Heart right ventricle (tissue), 16 donors: ENCODE measurements at regions not wholly inside any gene's neighbourhood (a gene's known extent, or its start where the extent isn't known, plus 50 kb on each side); places are given as distances from the start of the nearest gene placed in this dataset.

Source experiments
- ATAC-seq, 8 donors: fragments of 200-7000 bp; cut with Tn5 transposase; one replicate each; pipeline ENCODE4 v1.9.1; 2020; ENCODE audit warnings: mild to moderate bottlenecking in 8 of 8, moderate library complexity in 8 of 8, moderate number of reproducible peaks in 1 of 8
- DNase-seq, 2 donors: peaks; one replicate each; pipeline ENCODE4 v3.0.0-alpha.2; 2020
- H3K27ac ChIP-seq, 10 donors: fragments of 200-600 bp; sonication (generic) in 2 of 10; one replicate each; pipeline versions ENCODE4 v1.5.0 to v1.8.0; 2020 to 2022; ENCODE audit warnings: mild to moderate bottlenecking in 3 of 10
- H3K27me3 ChIP-seq, 7 donors: fragments of 200-600 bp; one replicate each; pipeline ENCODE4 v1.8.0; 2021 to 2022; ENCODE audit warnings: mild to moderate bottlenecking in 2 of 7
- H3K36me3 ChIP-seq, 9 donors: fragments of 200-600 bp; sonication (generic) in 1 of 9; one replicate each; pipeline versions ENCODE4 v1.5.0 to v1.8.0; 2020 to 2022; ENCODE audit warnings: mild to moderate bottlenecking in 2 of 9
- H3K4me1 ChIP-seq, 9 donors: fragments of 200-600 bp; sonication (generic) in 1 of 9; one replicate each; pipeline versions ENCODE4 v1.5.0 to v1.8.0; 2020 to 2022; ENCODE audit warnings: mild to moderate bottlenecking in 4 of 9
- H3K4me3 ChIP-seq, 10 donors: fragments of 200-600 bp; sonication (generic) in 2 of 10; one replicate each; pipeline versions ENCODE4 v1.5.0 to v1.8.0; 2020 to 2022; ENCODE audit warnings: mild to moderate bottlenecking in 7 of 10, moderate library complexity in 2 of 10
- H3K9me3 ChIP-seq, 11 donors: fragments of 200-600 bp in 10 of 11; sonication (generic) in 2 of 11; one replicate each; pipeline versions ENCODE4 v1.5.0 to v1.8.0; 2013 to 2022; ENCODE audit warnings: mild to moderate bottlenecking in 2 of 11, control low read depth in 1 of 11, moderate library complexity in 1 of 11
- CTCF ChIP-seq, 9 donors: fragments of 200-600 bp; sonication (generic) in 2 of 9; IDR thresholded peaks; one replicate each; pipeline versions ENCODE4 v1.5.0 to v1.8.0; 2021 to 2022; ENCODE audit warnings: antibody characterized with exemption in 9 of 9, mild to moderate bottlenecking in 5 of 9, moderate library complexity in 1 of 9
- WGBS, 2 donors: extraction: QIAGEN DNeasy Blood & Tissue Kit; methylation state at CpG; one replicate each; pipeline ENCODE4 v1.1.7; 2013; ENCODE audit warnings: inconsistent platforms in 1 of 2; 5-methylcytosine and 5-hydroxymethylcytosine counted together
- intact Hi-C, 10 donors: fragments of 100-400 bp; cut with DNase I; formaldehyde crosslinking; loops; one replicate each; pipeline versions ENCODE4 v1.11.1 to v1.14.2; 2022
- donor health status: Arrhythmogenic right ventricular cardiomyopathy.
- donor health status: ischemic (EF 13 %, LVEDD 7.1; RV severe dilation, severe dysfunction).
- donor health status: healthy with polysubstance abuse.
- donor health status: DM: no; HTN: yes; CAD: no.
- donor health status: DM: no; HTN: no; CAD: no.
- donor health status: ischemic (EF 25% LVEDD 6.9; RV normal size, moderate dysfunction).
- donor health status: ischemic (EF 25% LVEDD 5.7; RV mildly dilated, moderate dysfunction).
- donor health status: healthy.
- donor health status: DM: yes; HTN: yes; CAD: no.
- donor health status: Ischemic cardiomyopathy.
- donor health status: ischemic (EF 35%, LVEDD 5.7; RV mildly dilated, moderate dysfunction).
- donor health status: nonischemic (EF 11% LVEDD 7.7; RV severe dilation, severe dysfunction).
- donor health status: DM: yes; HTN: yes; CAD: no.
- donor health status: PGD.
- donor health status: ischemic (EF 29% LVEDD 5.4; RV normal size, mild dysfunction).
- donor health status: nonischemic (EF 23%, LVEDD 6.1; RV moderate dilation, normal function).

- no peaks in the 10 kb centered on the region for H3K4me1 ChIP-seq
- no peaks in the 10 kb centered on the region for H3K9me3 ChIP-seq
- no peak overlapping the region for H3K4me3 ChIP-seq
- ATAC-seq (no peak), DNase-seq (no peak)
- no peaks in the 10 kb centered on the region for H3K36me3 ChIP-seq
- no peak for TF ChIP-seq CTCF (IDR thresholded peaks at IDR 0.05)
- intact Hi-C loops: no loop called here
- no peaks in the 10 kb centered on the region for H3K27me3 ChIP-seq
- H3K27ac ChIP-seq: no peak overlapping the region
- 58 to 64% methylated on average over 1 of the region's 1 CpG for WGBS, 2 donors
Measured at GRCh38 chr6:102562713-102563112, 1169.2 kb downstream of the GRIK2 start.

- no peak overlapping the region for H3K4me3 ChIP-seq
- no peak for TF ChIP-seq CTCF (IDR thresholded peaks at IDR 0.05)
- ATAC-seq (no peak), DNase-seq (no peak)
- H3K9me3 ChIP-seq: peaks cover 0 to 7% (median 0%) of the 10 kb centered on the region in 11 donors
- intact Hi-C loops: no loop called here
- H3K27ac ChIP-seq: no peak overlapping the region
- H3K27me3 ChIP-seq: no peaks in the 10 kb centered on the region
- H3K4me1 ChIP-seq: no peaks in the 10 kb centered on the region
- H3K36me3 ChIP-seq: no peaks in the 10 kb centered on the region
Measured at GRCh38 chr6:102553214-102553613, 1159.7 kb downstream of the GRIK2 start.

GRCh38 chr6:102549221-102549874, 1155.8 kb downstream of the GRIK2 start:
- Histone ChIP-seq H3K27me3 (no peaks in the 10 kb centered on the region), H3K27ac (no peak overlapping the region), H3K4me1 (no peaks in the 10 kb centered on the region), H3K9me3 (peaks cover 0 to 26% (median 0%) of the 10 kb centered on the region in 11 donors), H3K4me3 (no peak overlapping the region), H3K36me3 (no peaks in the 10 kb centered on the region)
- DNase-seq (no peak), ATAC-seq (no peak)
- intact Hi-C loops: loop anchor here in 1 of 10 donors (5.0 kb wide), 1 partner anchor 1598 kb away; no protein-coding TSS in a partner anchor
- 71 to 76% methylated on average over 6 of the region's 6 CpGs for WGBS, 2 donors
- no peak for TF ChIP-seq CTCF (IDR thresholded peaks at IDR 0.05)

GRCh38 chr6:102525336-102525735, 1131.8 kb downstream of the GRIK2 start:
- Histone ChIP-seq H3K9me3 (no peaks in the 10 kb centered on the region), H3K4me3 (no peak overlapping the region), H3K36me3 (no peaks in the 10 kb centered on the region), H3K27ac (no peak overlapping the region), H3K27me3 (no peaks in the 10 kb centered on the region), H3K4me1 (no peaks in the 10 kb centered on the region)
- WGBS, 2 donors: 58 to 63% methylated on average over 2 of the region's 2 CpGs
- DNase-seq: no peak
- intact Hi-C loops: no loop called here
- ATAC-seq: no peak
- no peak for TF ChIP-seq CTCF (IDR thresholded peaks at IDR 0.05)
